Activated B cell treated with CpG ODN at 0.5 μM for 24 hours (primary cell): ENCODE measurements at regions not wholly inside any gene's neighbourhood (a gene's known extent, or its start where the extent isn't known, plus 50 kb on each side); places are given as distances from the start of the nearest gene placed in this dataset.

ENCODE experiments used
- ATAC-seq: fragments of 200-7000 bp; cut with Tn5 transposase; one replicate; pipeline ENCODE4 v1.10.0; 2021; ENCODE audit warnings: low read depth, mild to moderate bottlenecking, moderate library complexity
- CTCF ChIA-PET: fragments of 350-600 bp; sonication (Branson Sonifier 250); formaldehyde crosslinking; loops from one replicate; lab custom pipeline; 2021; ENCODE audit warnings: antibody characterized with exemption; lab: Charles Lee
- POLR2A ChIA-PET: fragments of 350-600 bp; sonication (Branson Sonifier 250); formaldehyde crosslinking; loops from one replicate; lab custom pipeline; 2021; ENCODE audit warnings: antibody characterized with exemption; lab: Charles Lee
- DNase-seq: peaks from one replicate; pipeline ENCODE4 v3.0.0; 2022
- H3K27ac Mint-ChIP-seq: one replicate; pipeline ENCODE4 v1.8.0; 2020; ENCODE audit warnings: mixed read lengths
- H3K27me3 Mint-ChIP-seq: one replicate; pipeline ENCODE4 v1.8.0; 2021; ENCODE audit warnings: mixed read lengths
- H3K36me3 Mint-ChIP-seq: one replicate; pipeline ENCODE4 v1.8.0; 2021; ENCODE audit warnings: low read depth, mixed read lengths
- H3K4me1 Mint-ChIP-seq: one replicate; pipeline ENCODE4 v1.8.0; 2021; ENCODE audit warnings: mixed read lengths
- H3K4me3 Mint-ChIP-seq: one replicate; pipeline ENCODE4 v1.8.0; 2020; ENCODE audit warnings: mild to moderate bottlenecking, mixed read lengths
- H3K9me3 Mint-ChIP-seq: one replicate; pipeline ENCODE4 v1.8.0; 2020; ENCODE audit warnings: mixed read lengths
- CTCF ChIP-seq: fragments of 200-600 bp; IDR thresholded peaks from one replicate; pipeline ENCODE4 v1.8.0; 2022; ENCODE audit warnings: antibody characterized with exemption, mild to moderate bottlenecking
- intact Hi-C: fragments of 100-400 bp; cut with micrococcal nuclease; formaldehyde crosslinking; loops from one replicate; pipeline ENCODE4 v1.15.1; 2024

- ATAC-seq (no peak), DNase-seq (no peak)
- Mint-ChIP-seq H3K27me3 (no peaks in the 10 kb centered on the region), H3K27ac (no peak overlapping the region), H3K9me3 (no peaks in the 10 kb centered on the region), H3K36me3 (no peaks in the 10 kb centered on the region), H3K4me1 (no peaks in the 10 kb centered on the region), H3K4me3 (no peak overlapping the region)
- CTCF ChIA-PET: no interaction called here
- POLR2A ChIA-PET: no interaction called here
- TF ChIP-seq CTCF: no peak
- intact Hi-C loops: no loop called here
Observed at GRCh38 chr6:80472271-80472670, 365.8 kb downstream of the BCKDHB start.

GRCh38 chr6:80469977-80470376 is 363.5 kb downstream of the BCKDHB start:
- no peak for TF ChIP-seq CTCF
- ATAC-seq: no peak
- no peaks in the 10 kb centered on the region for H3K27me3 Mint-ChIP-seq
- no peaks in the 10 kb centered on the region for H3K4me1 Mint-ChIP-seq
- ChIA-PET POLR2A (no interaction called here), CTCF (no interaction called here)
- H3K36me3 Mint-ChIP-seq: no peaks in the 10 kb centered on the region
- intact Hi-C loops: no loop called here
- H3K9me3 Mint-ChIP-seq: no peaks in the 10 kb centered on the region
- H3K27ac Mint-ChIP-seq: no peak overlapping the region
- no peak overlapping the region for H3K4me3 Mint-ChIP-seq
- DNase-seq: no peak

DNA sequence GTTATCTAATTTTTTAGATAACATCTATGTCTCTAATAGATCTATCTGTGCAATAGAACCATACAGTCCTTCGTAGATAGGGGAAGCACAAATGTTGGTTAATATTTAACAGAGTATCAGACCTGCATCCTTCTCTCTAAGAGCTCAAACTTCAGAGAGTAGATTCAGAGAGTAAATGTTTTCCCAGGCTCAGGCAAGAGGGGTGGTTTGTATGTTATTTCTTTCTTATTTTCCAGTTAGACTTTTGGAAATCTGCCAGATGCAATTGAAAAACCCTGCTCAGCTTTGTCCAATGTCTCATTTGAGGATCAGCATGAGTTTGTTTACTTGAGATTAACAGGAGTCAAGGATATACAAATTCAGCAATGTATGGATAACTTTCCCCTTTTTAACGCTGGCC is 361.9 kb downstream of the BCKDHB start:
- TF ChIP-seq CTCF: no peak
- H3K27me3 Mint-ChIP-seq: no peaks in the 10 kb centered on the region
- ATAC-seq (no peak), DNase-seq (no peak)
- H3K9me3 Mint-ChIP-seq: no peaks in the 10 kb centered on the region
- no peak overlapping the region for H3K4me3 Mint-ChIP-seq
- no peaks in the 10 kb centered on the region for H3K4me1 Mint-ChIP-seq
- POLR2A ChIA-PET: no interaction called here
- CTCF ChIA-PET: no interaction called here
- intact Hi-C loops: no loop called here
- no peaks in the 10 kb centered on the region for H3K36me3 Mint-ChIP-seq
- H3K27ac Mint-ChIP-seq: no peak overlapping the region

DNA sequence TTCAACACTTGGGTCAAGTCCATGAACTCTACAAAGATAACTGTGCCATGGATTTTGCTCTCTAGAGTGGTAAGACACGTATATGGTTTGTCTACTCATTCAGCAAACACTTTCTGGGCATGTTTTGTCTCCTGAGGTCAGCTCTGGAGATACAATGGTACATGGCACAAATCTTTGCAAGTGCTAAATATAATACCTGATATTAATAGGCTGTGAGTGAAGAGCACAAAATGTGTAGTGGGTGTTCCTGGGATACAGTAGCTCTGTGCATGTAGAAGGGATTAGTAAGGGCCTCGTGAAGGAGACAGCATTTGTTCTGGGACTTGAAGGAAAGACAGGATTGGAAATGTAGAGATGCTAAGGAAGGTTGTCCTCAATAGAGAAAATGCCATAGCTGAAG is 360.9 kb downstream of the BCKDHB start:
- TF ChIP-seq CTCF: no peak
- no peak for ATAC-seq
- Mint-ChIP-seq H3K9me3 (no peaks in the 10 kb centered on the region), H3K27ac (no peak overlapping the region), H3K4me3 (no peak overlapping the region), H3K27me3 (no peaks in the 10 kb centered on the region), H3K4me1 (no peaks in the 10 kb centered on the region), H3K36me3 (no peaks in the 10 kb centered on the region)
- intact Hi-C loops: no loop called here
- DNase-seq: no peak
- CTCF ChIA-PET: no interaction called here
- POLR2A ChIA-PET: no interaction called here

- Mint-ChIP-seq H3K27me3 (no peaks in the 10 kb centered on the region), H3K4me3 (no peak overlapping the region), H3K4me1 (no peaks in the 10 kb centered on the region), H3K36me3 (no peaks in the 10 kb centered on the region), H3K27ac (no peak overlapping the region), H3K9me3 (no peaks in the 10 kb centered on the region)
- no peak for TF ChIP-seq CTCF
- ChIA-PET POLR2A (no interaction called here), CTCF (no interaction called here)
- intact Hi-C loops: no loop called here
- ATAC-seq (no peak), DNase-seq (no peak)
Observed at GRCh38 chr6:80466981-80467380, 360.5 kb downstream of the BCKDHB start.
